Activated T-cell treated with anti-CD3 and anti-CD28 coated beads, Interleukin-2, amount 50 U/mL, for 24 hours (primary cell): ENCODE measurements at regions not wholly inside any gene's neighbourhood (a gene's known extent, or its start where the extent isn't known, plus 50 kb on each side); places are given as distances from the start of the nearest gene placed in this dataset.

Experiments
- DNase-seq: peaks from one replicate; pipeline ENCODE4 v3.0.0-alpha.2; 2020
- H3K27ac Mint-ChIP-seq: 2 replicates; pipeline ENCODE4 v1.8.0; 2020; ENCODE audit warnings: mild to moderate bottlenecking, mixed read lengths
- H3K27me3 Mint-ChIP-seq: 2 replicates; pipeline ENCODE4 v1.8.0; 2020; ENCODE audit warnings: mixed read lengths
- H3K36me3 Mint-ChIP-seq: 2 replicates; pipeline ENCODE4 v1.8.0; 2020; ENCODE audit warnings: low read depth, mixed read lengths
- H3K4me1 Mint-ChIP-seq: 2 replicates; pipeline ENCODE4 v1.8.0; 2020; ENCODE audit warnings: low read depth, mixed read lengths
- H3K4me3 Mint-ChIP-seq: 2 replicates; pipeline ENCODE4 v1.8.0; 2020; ENCODE audit warnings: mild to moderate bottlenecking, moderate library complexity, mixed read lengths
- H3K9me3 Mint-ChIP-seq: 2 replicates; pipeline ENCODE4 v1.8.0; 2020; ENCODE audit warnings: mixed read lengths

DNA sequence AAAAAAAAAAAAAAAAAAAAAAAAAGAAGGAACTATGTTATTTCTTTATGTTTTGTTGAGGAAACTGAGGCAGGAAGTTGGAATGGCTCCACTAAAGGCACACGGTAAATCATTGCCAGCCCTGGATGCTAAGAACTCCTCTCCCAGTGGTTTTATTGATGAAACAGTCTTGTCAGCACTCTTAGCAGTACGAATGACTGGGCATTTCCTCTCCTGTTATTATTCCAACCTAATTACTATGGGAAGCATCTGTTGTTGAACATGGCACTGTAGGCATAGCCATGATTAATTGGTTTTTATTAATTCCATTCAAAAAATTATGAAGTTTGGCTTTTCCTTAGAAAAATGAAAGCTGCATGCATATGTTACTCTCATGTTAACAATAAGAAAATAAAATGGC, 1387.1 kb upstream of the TMEM132C start:
- Mint-ChIP-seq H3K9me3 (no peaks in the 10 kb centered on the region), H3K36me3 (no peaks in the 10 kb centered on the region), H3K27me3 (peaks cover 5% of the 10 kb centered on the region), H3K4me3 (no peak overlapping the region), H3K27ac (no peak overlapping the region), H3K4me1 (no peaks in the 10 kb centered on the region)
- no peak for DNase-seq

DNA sequence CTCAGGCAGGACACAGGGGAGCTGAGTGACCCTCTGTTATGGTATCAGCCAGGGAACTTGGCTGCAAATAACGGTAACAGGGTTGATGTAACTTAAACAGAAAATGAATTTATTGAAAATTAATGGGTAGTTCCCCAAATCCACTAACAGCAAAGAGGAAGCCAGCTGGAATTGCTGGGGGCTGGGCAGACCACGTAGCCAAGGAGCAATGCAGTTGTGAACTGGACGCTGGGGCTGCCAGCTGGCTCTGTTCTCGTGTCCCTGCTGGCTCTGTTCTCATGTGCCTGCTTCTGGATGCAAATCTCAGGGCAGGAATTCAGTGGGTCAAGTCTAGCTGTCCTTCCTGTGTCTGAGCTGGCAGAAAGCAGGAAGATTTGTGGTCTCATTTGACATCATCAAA, 1383.3 kb upstream of the TMEM132C start:
- no peak overlapping the region for H3K27ac Mint-ChIP-seq
- no peaks in the 10 kb centered on the region for H3K4me1 Mint-ChIP-seq
- H3K36me3 Mint-ChIP-seq = no peaks in the 10 kb centered on the region
- no peaks in the 10 kb centered on the region for H3K9me3 Mint-ChIP-seq
- H3K4me3 Mint-ChIP-seq = no peak overlapping the region
- no peak for DNase-seq
- peaks cover 11% of the 10 kb centered on the region for H3K27me3 Mint-ChIP-seq

DNA sequence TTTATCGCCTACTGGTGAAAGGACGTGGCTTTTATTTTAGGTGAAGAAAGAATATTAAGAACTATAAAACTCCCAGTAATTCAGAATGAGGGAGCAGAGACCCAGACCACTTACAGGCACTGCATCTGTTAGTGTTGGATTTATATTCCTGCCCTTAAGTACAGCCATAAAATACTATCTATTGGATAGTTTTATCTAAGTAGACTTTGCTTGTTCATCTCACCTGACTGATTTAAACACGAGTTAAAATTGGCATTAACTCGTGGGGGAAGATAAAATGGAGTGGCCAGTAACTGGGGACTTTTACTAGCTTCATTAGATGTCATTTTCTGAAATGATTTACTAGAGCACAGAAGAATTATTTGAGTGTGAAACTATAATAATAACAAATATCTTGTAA, 1377.5 kb upstream of the TMEM132C start:
- H3K9me3 Mint-ChIP-seq = peaks cover 9% of the 10 kb centered on the region
- H3K4me1 Mint-ChIP-seq = no peaks in the 10 kb centered on the region

DNA sequence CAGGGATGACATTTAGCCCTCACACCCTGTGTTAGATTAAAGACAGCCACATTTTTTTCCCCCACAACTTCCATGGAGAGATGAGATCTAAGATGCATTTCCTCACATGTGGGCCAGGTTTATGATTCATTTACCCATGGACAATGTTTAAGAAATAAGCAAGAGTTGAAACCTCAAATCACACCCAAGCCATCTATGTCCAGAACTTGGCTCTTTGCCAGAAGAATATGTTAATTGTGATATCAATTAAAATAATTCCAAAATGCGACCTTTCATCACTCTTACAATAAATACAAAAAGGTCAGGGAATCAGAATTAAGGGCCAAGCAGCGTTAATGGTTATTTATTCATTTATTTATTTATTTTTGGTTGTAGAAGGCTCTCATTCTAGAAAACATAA, 1376.9 kb upstream of the TMEM132C start:
- Mint-ChIP-seq H3K27me3 (peaks cover 6% of the 10 kb centered on the region), H3K4me1 (no peaks in the 10 kb centered on the region), H3K27ac (no peak overlapping the region), H3K4me3 (no peak overlapping the region), H3K36me3 (no peaks in the 10 kb centered on the region), H3K9me3 (peaks cover 9% of the 10 kb centered on the region)
- no peak for DNase-seq

More for the DNA sequence above, 1377.5 kb upstream of the TMEM132C start:
- Mint-ChIP-seq H3K4me3 (no peak overlapping the region), H3K27me3 (peaks cover 6% of the 10 kb centered on the region), H3K27ac (no peak overlapping the region), H3K36me3 (no peaks in the 10 kb centered on the region)
- no peak for DNase-seq

DNA sequence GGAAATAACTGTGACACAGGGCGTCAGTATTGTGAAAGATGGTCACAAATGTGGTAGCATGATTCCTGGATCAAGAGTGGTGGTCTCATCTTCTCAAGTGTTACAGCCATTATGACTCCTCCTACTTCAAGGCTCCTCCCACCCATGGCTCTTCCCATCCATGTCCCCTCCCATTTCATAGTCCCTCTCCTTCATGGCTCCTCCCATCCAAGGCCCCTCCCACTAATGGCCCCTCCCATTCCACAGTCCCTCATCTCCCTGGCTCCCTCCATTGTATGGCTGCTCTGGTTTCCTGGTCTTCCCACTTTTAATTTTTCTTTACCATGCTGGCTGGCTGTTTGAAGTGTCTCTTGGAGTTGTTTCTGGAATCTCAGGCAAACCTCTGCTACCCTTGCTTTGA, 1375.2 kb upstream of the TMEM132C start:
- Mint-ChIP-seq H3K4me3 (no peak overlapping the region), H3K4me1 (no peaks in the 10 kb centered on the region), H3K36me3 (no peaks in the 10 kb centered on the region), H3K27ac (no peak overlapping the region), H3K27me3 (peaks cover 6% of the 10 kb centered on the region), H3K9me3 (peaks cover 9% of the 10 kb centered on the region)
- DNase-seq = no peak

DNA sequence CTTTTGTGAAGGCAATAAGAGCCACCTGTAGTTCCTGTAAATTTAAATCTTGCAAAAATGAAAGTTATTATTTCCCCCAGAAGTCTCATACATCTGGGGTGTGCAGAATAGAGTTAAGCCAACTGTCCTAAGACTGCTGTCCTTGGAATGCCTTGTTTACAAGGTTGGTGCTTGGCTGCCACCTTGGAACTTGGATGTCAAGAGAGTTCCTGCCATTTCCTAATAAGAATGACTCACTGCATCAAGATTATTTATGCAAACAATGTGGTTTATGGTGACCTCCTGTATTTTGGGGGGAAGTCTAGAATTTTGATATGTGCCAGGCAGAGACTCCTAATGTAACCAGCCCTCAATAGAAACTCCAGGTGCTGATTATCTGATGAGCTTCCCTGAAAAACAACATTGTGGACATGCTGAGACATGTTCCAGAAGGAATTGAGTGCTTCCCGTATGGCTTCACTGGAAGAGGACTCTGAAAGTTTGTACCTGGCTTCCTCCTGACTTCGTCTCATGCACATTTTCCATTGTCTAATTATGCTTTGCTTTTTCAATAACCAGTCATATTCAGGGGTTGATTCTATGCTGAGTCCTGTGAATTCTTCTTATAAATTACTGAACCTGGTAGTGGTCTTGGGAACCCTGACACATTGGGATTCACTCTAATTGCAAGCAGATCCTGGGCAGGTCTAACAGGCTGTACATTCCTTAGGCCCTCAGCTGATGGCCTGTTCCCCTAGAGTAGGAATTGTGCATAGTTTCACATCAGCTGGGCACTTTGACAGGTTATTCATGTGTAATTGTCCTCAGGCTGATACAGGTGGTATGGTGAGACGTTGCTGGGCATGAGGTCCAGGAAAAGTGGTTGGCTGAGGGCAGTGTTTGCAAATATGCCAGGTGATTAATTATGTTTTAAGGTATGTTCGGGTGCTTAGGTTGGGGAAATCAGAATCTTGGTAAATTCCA, 1370.7 kb upstream of the TMEM132C start:
- no peak overlapping the region for H3K4me3 Mint-ChIP-seq
- H3K4me1 Mint-ChIP-seq = no peaks in the 10 kb centered on the region
- peaks cover 8% of the 10 kb centered on the region for H3K9me3 Mint-ChIP-seq
- no peak for DNase-seq
- H3K27ac Mint-ChIP-seq = no peak overlapping the region
- peaks cover 6% of the 10 kb centered on the region for H3K27me3 Mint-ChIP-seq
- no peaks in the 10 kb centered on the region for H3K36me3 Mint-ChIP-seq

DNA sequence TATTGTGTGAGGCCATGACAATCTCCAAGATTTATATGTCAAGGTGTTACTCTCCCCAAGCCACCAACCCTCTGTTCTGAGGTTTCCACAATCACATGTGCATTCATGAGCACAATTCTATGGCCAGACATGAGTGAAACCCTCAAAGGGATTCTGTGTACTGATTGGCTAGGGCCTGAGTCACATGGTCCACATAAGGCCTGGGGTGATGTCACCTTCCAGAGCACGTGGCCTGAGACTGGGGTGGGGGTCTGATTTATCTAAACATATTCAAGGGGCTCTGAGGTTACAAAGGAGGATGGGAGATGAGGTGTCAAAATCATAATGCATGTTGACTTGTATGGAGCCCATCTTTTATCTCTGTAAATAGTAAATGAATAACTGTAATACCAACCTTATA, 1369.9 kb upstream of the TMEM132C start:
- Mint-ChIP-seq H3K27me3 (peaks cover 6% of the 10 kb centered on the region), H3K9me3 (peaks cover under 1% of the 10 kb centered on the region), H3K27ac (no peak overlapping the region), H3K36me3 (no peaks in the 10 kb centered on the region), H3K4me3 (no peak overlapping the region), H3K4me1 (no peaks in the 10 kb centered on the region)
- DNase-seq = no peak

DNA sequence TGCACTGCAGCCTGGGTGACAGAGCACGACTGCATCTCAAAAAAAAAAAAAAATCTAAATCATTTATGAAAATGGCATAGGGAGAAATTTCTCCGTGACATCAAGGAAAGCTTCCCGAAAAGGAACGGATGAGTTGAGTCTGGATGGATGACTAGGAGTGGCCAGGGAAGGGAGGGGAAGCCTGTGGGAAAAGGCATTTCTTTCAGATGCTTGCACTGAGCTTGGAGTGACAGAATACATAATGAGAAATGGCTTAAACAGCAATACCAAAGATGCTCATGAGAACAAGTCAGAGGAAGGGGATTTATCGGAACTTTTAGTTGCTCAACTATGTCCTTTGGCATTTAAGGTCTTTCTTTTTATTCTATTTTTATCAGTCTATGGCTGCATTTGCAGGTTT, 1369.2 kb upstream of the TMEM132C start:
- Mint-ChIP-seq H3K9me3 (no peaks in the 10 kb centered on the region), H3K27me3 (peaks cover 6% of the 10 kb centered on the region), H3K36me3 (no peaks in the 10 kb centered on the region), H3K4me1 (no peaks in the 10 kb centered on the region), H3K27ac (no peak overlapping the region), H3K4me3 (no peak overlapping the region)
- no peak for DNase-seq

DNA sequence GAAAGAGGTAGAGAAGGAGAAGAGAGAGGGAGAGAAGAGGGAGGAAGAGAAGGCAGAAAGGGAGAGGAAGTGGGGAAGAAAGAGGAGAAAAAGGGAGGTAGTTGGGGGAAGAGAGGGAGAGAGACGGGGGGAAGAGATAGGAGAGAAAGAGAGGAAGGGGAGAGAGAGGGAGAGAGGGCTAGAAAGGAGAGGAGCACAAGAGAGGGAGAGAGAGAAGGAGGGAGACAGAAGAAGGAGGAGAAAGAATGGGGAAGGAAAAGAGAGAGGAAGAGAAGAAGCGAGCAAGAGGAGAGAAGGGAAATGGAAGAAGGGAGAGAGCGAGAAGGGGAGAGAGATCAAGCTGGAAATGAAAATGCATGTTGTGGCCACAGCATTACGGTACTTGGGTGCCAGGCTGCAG, 1368.4 kb upstream of the TMEM132C start:
- DNase-seq = no peak
- H3K4me3 Mint-ChIP-seq = no peak overlapping the region
- H3K4me1 Mint-ChIP-seq = no peaks in the 10 kb centered on the region
- H3K36me3 Mint-ChIP-seq = no peaks in the 10 kb centered on the region
- H3K9me3 Mint-ChIP-seq = no peaks in the 10 kb centered on the region
- no peak overlapping the region for H3K27ac Mint-ChIP-seq
- peaks cover 6% of the 10 kb centered on the region for H3K27me3 Mint-ChIP-seq

DNA sequence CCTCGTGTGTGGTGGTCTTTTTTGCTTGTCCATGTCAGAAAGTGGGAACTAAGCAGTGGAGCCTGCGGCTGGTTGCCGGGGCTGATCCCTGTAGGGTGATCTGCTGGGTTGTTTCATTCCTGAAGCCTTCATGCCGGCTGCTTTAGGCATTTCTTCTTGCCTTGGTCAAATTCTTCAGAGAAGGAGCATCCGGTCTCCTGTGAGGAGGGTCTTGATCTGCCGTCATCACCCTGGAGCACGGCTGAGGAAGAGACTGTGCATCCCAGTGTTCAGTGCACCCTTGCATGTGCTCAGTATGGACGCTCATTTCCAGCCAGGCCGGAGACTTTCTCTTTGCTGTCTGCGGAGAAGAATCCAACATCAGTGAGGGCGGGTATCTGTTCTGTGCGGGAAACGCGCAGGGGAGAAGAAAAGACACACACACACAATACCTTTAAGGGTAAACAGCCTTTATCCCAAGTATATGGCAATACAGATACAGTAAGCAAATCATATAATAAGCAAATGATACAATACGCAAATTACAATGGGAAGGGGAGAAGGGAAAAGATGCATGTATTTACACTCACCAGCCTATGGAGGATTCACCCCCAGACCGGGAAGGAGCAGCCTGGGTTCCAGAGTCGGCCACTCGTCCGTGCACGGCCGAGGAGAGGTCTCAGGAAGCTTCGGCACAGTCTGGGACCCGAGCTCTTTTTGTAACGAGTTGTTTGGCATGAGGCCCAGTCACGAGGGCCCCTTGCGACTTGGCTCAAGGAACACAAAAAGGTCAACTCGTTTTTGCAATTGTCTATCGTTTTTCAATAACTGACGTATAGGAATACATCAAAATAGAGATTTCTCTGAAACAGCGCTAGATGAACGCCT, 1366.8 kb upstream of the TMEM132C start:
- Mint-ChIP-seq H3K27ac (no peak overlapping the region), H3K4me1 (no peaks in the 10 kb centered on the region), H3K9me3 (no peaks in the 10 kb centered on the region), H3K27me3 (peaks cover 7% of the 10 kb centered on the region), H3K36me3 (no peaks in the 10 kb centered on the region), H3K4me3 (no peak overlapping the region)
- DNase-seq = no peak

DNA sequence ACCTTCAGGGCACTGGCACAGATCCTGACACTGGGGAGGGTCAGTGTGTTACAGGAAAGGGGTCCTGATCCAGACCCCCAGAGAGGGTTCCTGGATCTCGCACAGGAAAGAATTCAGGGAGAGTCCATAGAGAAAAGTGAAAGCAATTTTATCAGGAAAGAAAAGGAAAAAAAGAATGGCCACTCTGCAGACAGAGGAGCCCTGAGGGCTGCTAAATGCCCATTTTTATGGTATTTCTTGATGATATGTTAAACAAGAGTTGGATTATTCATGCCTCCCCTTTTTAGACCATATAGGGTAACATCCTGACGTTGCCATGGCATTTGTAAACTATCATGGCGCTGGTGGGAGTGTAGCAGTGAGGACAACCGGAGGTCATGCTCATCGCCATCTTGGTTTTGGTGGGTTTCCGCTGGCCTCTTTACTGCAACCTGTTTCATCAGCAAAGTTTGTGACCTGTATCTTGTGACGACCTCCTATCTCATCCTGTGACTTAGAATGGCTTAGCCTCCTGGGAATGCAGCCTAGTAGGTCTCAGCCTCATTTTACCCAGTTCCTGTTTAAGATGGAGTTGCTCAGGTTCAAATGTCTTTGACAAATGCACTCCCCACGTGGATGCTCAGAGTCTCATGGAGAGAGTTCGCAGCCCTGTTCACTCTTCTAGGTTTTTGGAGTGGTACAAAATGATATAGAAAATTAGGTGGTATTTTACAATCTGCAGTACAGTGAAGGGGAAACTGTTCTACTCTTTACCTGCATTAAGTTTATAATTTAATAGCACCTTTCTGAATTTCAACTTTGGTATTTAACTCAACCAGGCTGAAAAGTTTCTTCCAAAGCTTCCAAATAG, 1363.7 kb upstream of the TMEM132C start:
- Mint-ChIP-seq H3K4me1 (no peaks in the 10 kb centered on the region), H3K4me3 (no peak overlapping the region), H3K27ac (no peak overlapping the region), H3K27me3 (peaks cover 16% of the 10 kb centered on the region), H3K36me3 (no peaks in the 10 kb centered on the region), H3K9me3 (peaks cover 5% of the 10 kb centered on the region)
- no peak for DNase-seq

DNA sequence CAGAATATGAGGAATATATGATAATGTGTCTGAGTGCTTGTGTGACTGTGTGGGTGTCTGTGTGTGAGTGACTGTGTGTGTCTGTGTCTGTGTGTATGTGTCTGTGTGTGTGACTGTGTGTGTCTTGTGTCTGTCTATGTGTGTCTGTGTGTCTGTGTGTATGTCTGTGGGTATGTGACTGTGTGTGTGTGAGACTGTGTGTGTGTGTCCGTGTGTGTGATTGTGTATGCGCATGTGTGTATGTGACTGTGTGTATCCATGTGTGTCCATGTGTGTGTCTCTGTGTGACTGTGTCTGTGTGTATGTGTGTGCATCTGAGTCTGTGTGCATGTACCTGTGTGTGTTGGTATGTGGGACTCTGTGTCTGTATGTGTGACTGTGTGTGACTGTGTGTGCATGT, 1361.2 kb upstream of the TMEM132C start:
- peaks cover 5% of the 10 kb centered on the region for H3K9me3 Mint-ChIP-seq
- H3K27me3 Mint-ChIP-seq = peaks cover 26% of the 10 kb centered on the region
- H3K27ac Mint-ChIP-seq = no peak overlapping the region
- H3K4me1 Mint-ChIP-seq = no peaks in the 10 kb centered on the region
- H3K4me3 Mint-ChIP-seq = no peak overlapping the region
- H3K36me3 Mint-ChIP-seq = no peaks in the 10 kb centered on the region
- DNase-seq = no peak

DNA sequence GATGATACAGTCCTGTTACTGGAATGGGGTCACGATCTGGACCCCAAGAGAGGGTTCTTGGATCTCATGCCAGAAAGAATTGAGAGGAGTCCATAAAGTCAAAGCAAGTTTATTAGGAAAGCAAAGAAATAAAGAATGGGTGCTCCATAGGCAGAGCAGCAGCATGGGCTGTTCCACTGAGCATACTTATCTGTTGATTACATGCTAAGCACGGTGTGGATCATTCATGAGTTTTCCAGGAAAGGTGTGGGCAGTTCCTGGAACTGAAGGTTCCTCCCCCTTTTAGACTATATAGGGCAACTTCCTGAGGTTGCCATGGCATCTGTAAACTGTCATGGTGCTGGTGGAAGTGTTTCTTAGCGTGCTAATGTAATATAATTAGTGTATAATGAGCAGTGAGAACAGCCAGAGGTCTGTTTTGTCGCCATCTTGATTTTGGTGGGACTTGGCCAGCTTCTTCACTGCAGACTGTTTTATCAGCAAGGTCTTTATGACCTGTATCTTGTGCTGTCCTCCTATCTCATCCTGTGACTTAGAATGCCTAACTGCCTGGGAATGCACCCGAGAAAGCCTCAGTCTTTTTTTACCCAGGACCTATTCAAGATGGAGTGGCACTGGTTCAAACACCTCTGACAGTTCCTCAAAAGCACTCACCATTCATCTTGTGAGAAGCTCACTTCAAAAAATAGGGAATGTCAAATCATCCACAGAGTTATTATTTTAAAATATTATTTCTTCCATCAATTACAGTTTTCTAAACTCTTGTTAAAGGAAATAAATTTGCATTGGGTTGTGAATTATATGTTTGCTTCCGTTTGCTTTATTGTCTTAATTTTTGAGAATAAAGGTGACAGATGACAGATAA, 1358.8 kb upstream of the TMEM132C start:
- DNase-seq = no peak
- H3K36me3 Mint-ChIP-seq = no peaks in the 10 kb centered on the region
- no peaks in the 10 kb centered on the region for H3K4me1 Mint-ChIP-seq
- H3K4me3 Mint-ChIP-seq = no peak overlapping the region
- H3K27me3 Mint-ChIP-seq = peaks cover 29% of the 10 kb centered on the region
- H3K9me3 Mint-ChIP-seq = peaks cover 8% of the 10 kb centered on the region
- H3K27ac Mint-ChIP-seq = no peak overlapping the region
